ENCODE measurements at regions not wholly inside any gene's neighbourhood (a gene's known extent, or its start where the extent isn't known, plus 50 kb on each side); places are given as distances from the start of the nearest gene placed in this dataset.

GRCh38 chr3:190718671-190719070, 143.8 kb downstream of the GMNC start:
- H3K27me3 Mint-ChIP-seq (ENCODE audit: unreplicated experiment): no peaks in the 10 kb centered on the region
- DNase-seq: no peak
- no peak overlapping the region for H3K27ac Mint-ChIP-seq (ENCODE audit: unreplicated experiment)
- no peaks in the 10 kb centered on the region for H3K36me3 Mint-ChIP-seq (ENCODE audit: insufficient read depth, unreplicated experiment)
- H3K4me3 Mint-ChIP-seq (ENCODE audit: low read depth, unreplicated experiment): no peak overlapping the region
- no peaks in the 10 kb centered on the region for H3K9me3 Mint-ChIP-seq (ENCODE audit: low read depth, unreplicated experiment)
- BruUV-seq (replicated peaks): no TSS peak
- CTCF ChIA-PET: no interaction called here
- no peak for TF ChIP-seq CTCF (IDR thresholded peaks at IDR 0.05; ENCODE audit: unreplicated experiment)
- peaks cover 9% of the 10 kb centered on the region for H3K4me1 Mint-ChIP-seq (ENCODE audit: low read depth, unreplicated experiment)
- intact Hi-C loops (cut with micrococcal nuclease; ENCODE audit: unreplicated experiment): loop anchor here (5.0 kb wide), 1 partner anchor 334 kb away; no protein-coding TSS in a partner anchor

- CTCF ChIA-PET: interaction anchor here (1.3 kb wide), 1 partner anchor 18 kb away, joined by 3 read pairs; no protein-coding TSS in a partner anchor
- H3K4me1 Mint-ChIP-seq (ENCODE audit: low read depth, unreplicated experiment): peaks cover 9% of the 10 kb centered on the region
- no peak for DNase-seq
- no peaks in the 10 kb centered on the region for H3K9me3 Mint-ChIP-seq (ENCODE audit: low read depth, unreplicated experiment)
- BruUV-seq (replicated peaks): no TSS peak
- no peak overlapping the region for H3K4me3 Mint-ChIP-seq (ENCODE audit: low read depth, unreplicated experiment)
- H3K36me3 Mint-ChIP-seq (ENCODE audit: insufficient read depth, unreplicated experiment): no peaks in the 10 kb centered on the region
- no peaks in the 10 kb centered on the region for H3K27me3 Mint-ChIP-seq (ENCODE audit: unreplicated experiment)
- intact Hi-C loops (cut with micrococcal nuclease; ENCODE audit: unreplicated experiment): loop anchor here (5.0 kb wide), 1 partner anchor 334 kb away; no protein-coding TSS in a partner anchor
- no peak overlapping the region for H3K27ac Mint-ChIP-seq (ENCODE audit: unreplicated experiment)
- no peak for TF ChIP-seq CTCF (IDR thresholded peaks at IDR 0.05; ENCODE audit: unreplicated experiment)
Measured at GRCh38 chr3:190718097-190718496, 144.4 kb downstream of the GMNC start.

- Mint-ChIP-seq H3K27me3 (ENCODE audit: unreplicated experiment) (no peaks in the 10 kb centered on the region), H3K36me3 (ENCODE audit: insufficient read depth, unreplicated experiment) (no peaks in the 10 kb centered on the region), H3K4me1 (ENCODE audit: low read depth, unreplicated experiment) (peaks cover 9% of the 10 kb centered on the region), H3K27ac (ENCODE audit: unreplicated experiment) (no peak overlapping the region), H3K4me3 (ENCODE audit: low read depth, unreplicated experiment) (no peak overlapping the region), H3K9me3 (ENCODE audit: low read depth, unreplicated experiment) (no peaks in the 10 kb centered on the region)
- no peak for TF ChIP-seq CTCF (IDR thresholded peaks at IDR 0.05; ENCODE audit: unreplicated experiment)
- CTCF ChIA-PET: interaction anchor here (0.7 to 1.3 kb wide), 2 partner anchors 17 to 324 kb away, joined by 3 read pairs; no protein-coding TSS in a partner anchor
- DNase-seq: no peak
- intact Hi-C loops (cut with micrococcal nuclease; ENCODE audit: unreplicated experiment): loop anchor here (5.0 kb wide), 1 partner anchor 335 kb away; no protein-coding TSS in a partner anchor
- BruUV-seq (replicated peaks): no TSS peak
Measured at GRCh38 chr3:190716961-190717360, 145.5 kb downstream of the GMNC start.

- intact Hi-C loops (cut with micrococcal nuclease; ENCODE audit: unreplicated experiment): loop anchor here (5.0 kb wide), 1 partner anchor 336 kb away; no protein-coding TSS in a partner anchor
- Mint-ChIP-seq H3K4me1 (ENCODE audit: low read depth, unreplicated experiment) (peaks cover 9% of the 10 kb centered on the region), H3K4me3 (ENCODE audit: low read depth, unreplicated experiment) (no peak overlapping the region)
Measured at GRCh38 chr3:190716211-190716610, 146.3 kb downstream of the GMNC start.

More at GRCh38 chr3:190716211-190716610, 146.3 kb downstream of the GMNC start:
- DNase-seq: no peak
- no TSS peak for BruUV-seq (replicated peaks)
- CTCF ChIA-PET: interaction anchor here (0.7 kb wide), 1 partner anchor 16 kb away, joined by 4 read pairs; no protein-coding TSS in a partner anchor
- Mint-ChIP-seq H3K36me3 (ENCODE audit: insufficient read depth, unreplicated experiment) (no peaks in the 10 kb centered on the region), H3K27me3 (ENCODE audit: unreplicated experiment) (no peaks in the 10 kb centered on the region), H3K27ac (ENCODE audit: unreplicated experiment) (no peak overlapping the region), H3K9me3 (ENCODE audit: low read depth, unreplicated experiment) (no peaks in the 10 kb centered on the region)
- TF ChIP-seq CTCF (IDR thresholded peaks at IDR 0.05; ENCODE audit: unreplicated experiment): no peak
